ENCODE measurements at regions not wholly inside any gene's neighbourhood (a gene's known extent, or its start where the extent isn't known, plus 50 kb on each side); places are given as distances from the start of the nearest gene placed in this dataset.

GRCh38 chr6:23140871-23141270 is 571.5 kb downstream of the HDGFL1 start:
- Histone ChIP-seq H3K4me3 (ENCODE audit: low read length) (no peak overlapping the region), H3K27me3 (ENCODE audit: insufficient read depth, low read depth, low read length) (no peaks in the 10 kb centered on the region), H3K36me3 (ENCODE audit: insufficient read depth, low read length) (no peaks in the 10 kb centered on the region), H3K9ac (ENCODE audit: low read length) (no peak overlapping the region), H4K20me1 (ENCODE audit: insufficient read depth) (no peaks in the 10 kb centered on the region), H3K4me2 (ENCODE audit: low read length) (no peak overlapping the region), H3K27ac (ENCODE audit: low read length) (no peak overlapping the region), H3K9me2 (ENCODE audit: insufficient read depth, low read length) (no peaks in the 10 kb centered on the region), H3K9me3 (ENCODE audit: low read length) (no peaks in the 10 kb centered on the region), H3F3A (ENCODE audit: insufficient read depth, low read length, poor library complexity, severe bottlenecking) (no peaks in the 10 kb centered on the region), H3K79me2 (replicated peaks; ENCODE audit: insufficient read depth, low read length) (no peaks in the 10 kb centered on the region), H2AFZ (ENCODE audit: low read depth, low read length) (no peak overlapping the region)
- TF ChIP-seq REST (IDR thresholded peaks at IDR 0.05; ENCODE audit: borderline replicate concordance) (no peak), CTCF (IDR thresholded peaks at IDR 0.05; ENCODE audit: poor library complexity, severe bottlenecking) (no peak), MXI1 (conservative IDR thresholded peaks at IDR 0.05; ENCODE audit: poor library complexity, severe bottlenecking) (no peak), POLR2AphosphoS5 (IDR thresholded peaks at IDR 0.05) (no peak), TAF1 (IDR thresholded peaks at IDR 0.05; ENCODE audit: low read depth) (no peak), RAD21 (conservative IDR thresholded peaks at IDR 0.05) (no peak), EZH2 (IDR thresholded peaks at IDR 0.05; ENCODE audit: borderline replicate concordance, insufficient read depth, low read length, poor library complexity, severe bottlenecking) (no peak)

- no peak overlapping the region for H3K9ac ChIP-seq (ENCODE audit: low read length)
- no peaks in the 10 kb centered on the region for H3K9me3 ChIP-seq (ENCODE audit: low read length)
- no peak for TF ChIP-seq RAD21 (conservative IDR thresholded peaks at IDR 0.05)
- no peak for TF ChIP-seq CTCF (IDR thresholded peaks at IDR 0.05; ENCODE audit: poor library complexity, severe bottlenecking)
- TF ChIP-seq REST (IDR thresholded peaks at IDR 0.05; ENCODE audit: borderline replicate concordance): no peak
- TF ChIP-seq TAF1 (IDR thresholded peaks at IDR 0.05; ENCODE audit: low read depth): no peak
- no peak for TF ChIP-seq SMC3 (conservative IDR thresholded peaks at IDR 0.05; ENCODE audit: poor library complexity)
- TF ChIP-seq EP300 (conservative IDR thresholded peaks at IDR 0.05; ENCODE audit: poor library complexity, severe bottlenecking): no peak
- no peak for TF ChIP-seq POLR2AphosphoS5 (IDR thresholded peaks at IDR 0.05)
- TF ChIP-seq MXI1 (conservative IDR thresholded peaks at IDR 0.05; ENCODE audit: poor library complexity, severe bottlenecking): no peak
- TF ChIP-seq EZH2 (IDR thresholded peaks at IDR 0.05; ENCODE audit: borderline replicate concordance, insufficient read depth, low read length, poor library complexity, severe bottlenecking): no peak
- H3F3A ChIP-seq (ENCODE audit: insufficient read depth, low read length, poor library complexity, severe bottlenecking): no peaks in the 10 kb centered on the region
- no peaks in the 10 kb centered on the region for H3K36me3 ChIP-seq (ENCODE audit: insufficient read depth, low read length)
- H3K9me2 ChIP-seq (ENCODE audit: insufficient read depth, low read length): no peaks in the 10 kb centered on the region
- no peak overlapping the region for H2AFZ ChIP-seq (ENCODE audit: low read depth, low read length)
- H3K79me2 ChIP-seq (replicated peaks; ENCODE audit: insufficient read depth, low read length): no peaks in the 10 kb centered on the region
- H3K27me3 ChIP-seq (ENCODE audit: insufficient read depth, low read depth, low read length): no peaks in the 10 kb centered on the region
- no peak overlapping the region for H3K4me2 ChIP-seq (ENCODE audit: low read length)
- no peak overlapping the region for H3K4me3 ChIP-seq (ENCODE audit: low read length)
- H4K20me1 ChIP-seq (ENCODE audit: insufficient read depth): no peaks in the 10 kb centered on the region
- H3K27ac ChIP-seq (ENCODE audit: low read length): peak overlapping the region; percentile 6
Measured at GRCh38 chr6:23145781-23146180, 576.4 kb downstream of the HDGFL1 start.

Data from neural cell (in vitro differentiated cells).